Spleen (tissue), 11 donors: ENCODE measurements at regions not wholly inside any gene's neighbourhood (a gene's known extent, or its start where the extent isn't known, plus 50 kb on each side); places are given as distances from the start of the nearest gene placed in this dataset.

Experiments
- DNase-seq: peaks from one replicate; pipeline ENCODE4 v3.0.0-alpha.2; 2020
- H3K27ac ChIP-seq, 8 donors: fragments of 200-600 bp; sonication (generic) in 7 of 8; 1 replicate in 4 of 8; 2 replicates in 4 of 8; pipeline versions ENCODE4 v1.5.0 to v1.8.0; 2016 to 2021; ENCODE audit warnings: inconsistent platforms in 4 of 8, mild to moderate bottlenecking in 4 of 8, moderate library complexity in 1 of 8
- H3K27me3 ChIP-seq, 7 donors: fragments of 200-600 bp; sonication (generic) in 6 of 7; replicated peaks in 1 of 7; 1 replicate in 4 of 7; 2 replicates in 3 of 7; pipeline versions ENCODE4 v1.5.0 to v1.8.0; 2016 to 2021; ENCODE audit warnings: inconsistent platforms in 3 of 7, mild to moderate bottlenecking in 1 of 7
- H3K36me3 ChIP-seq, 6 donors: fragments of 200-600 bp; sonication (generic) in 5 of 6; 1 replicate in 4 of 6; 2 replicates in 2 of 6; pipeline versions ENCODE4 v1.5.0 to v1.8.0; 2016 to 2021; ENCODE audit warnings: inconsistent platforms in 2 of 6
- H3K4me1 ChIP-seq, 6 donors: fragments of 200-600 bp; sonication (generic) in 5 of 6; 1 replicate in 3 of 6; 2 replicates in 3 of 6; pipeline versions ENCODE4 v1.5.0 to v1.8.0; 2016 to 2021; ENCODE audit warnings: inconsistent platforms in 3 of 6
- H3K4me3 ChIP-seq, 8 donors: fragments of 200-600 bp; sonication (generic) in 7 of 8; 1 replicate in 4 of 8; 2 replicates in 4 of 8; pipeline versions ENCODE4 v1.5.0 to v1.8.0; 2016 to 2021; ENCODE audit warnings: inconsistent platforms in 4 of 8, mild to moderate bottlenecking in 4 of 8, moderate library complexity in 2 of 8
- H3K9me3 ChIP-seq, 8 donors: fragments of 200-600 bp; sonication (generic) in 7 of 8; 1 replicate in 4 of 8; 2 replicates in 4 of 8; pipeline versions ENCODE4 v1.5.0 to v1.8.0; 2016 to 2021; ENCODE audit warnings: inconsistent platforms in 4 of 8
- POLR2A ChIP-seq, 3 donors: fragments of 450-650 bp; IDR thresholded peaks; one replicate each; pipeline ENCODE4 v1.5.1; 2017; ENCODE audit warnings: antibody characterized with exemption in 3 of 3, mild to moderate bottlenecking in 1 of 3
- POLR2AphosphoS5 ChIP-seq, 3 donors: sonication (generic); formaldehyde crosslinking; IDR thresholded peaks; one replicate each; pipeline ENCODE4 v1.5.1; 2017; ENCODE audit warnings: antibody characterized with exemption in 3 of 3
- WGBS, 5 donors: extraction: QIAGEN DNeasy Blood & Tissue Kit in 3 of 5; methylation state at CpG; one replicate each; pipeline versions ENCODE4 v1.1.5 to v1.1.7; 2013 to 2018; 5-methylcytosine and 5-hydroxymethylcytosine counted together
- intact Hi-C: fragments of 100-400 bp; cut with DNase I; formaldehyde crosslinking; loops from one replicate; pipeline ENCODE4 v1.15.0; 2023; ENCODE audit warnings: low total_unique reads
- TF ChIP-seq, protein P1 (sequence below), 11 experiments: fragments of 200-600 bp in 7 of 11; fragments of 450-650 bp in 4 of 11; sonication (generic) in 4 of 11; IDR thresholded peaks in 8 of 11; conservative IDR thresholded peaks in 3 of 11; 1 replicate in 7 of 11; 2 replicates in 4 of 11; pipeline versions ENCODE4 v1.4.0 to v1.8.0; 2016 to 2021; ENCODE audit warnings: antibody characterized with exemption in 11 of 11, inconsistent platforms in 4 of 11, mild to moderate bottlenecking in 1 of 11
- donor health status: healthy with polysubstance abuse.
- donor health status: DM: no; HTN: no; CAD: no; lungs with moderate emphysema.
- donor health status: DM: no; HTN: no; CAD: no.
- donor health status: Bipolar disorder and iron deficiency.
- donor health status: healthy.
- donor health status: DM: no; HTN: no; CAD: no.
- donor health status: DM: yes; HTN: yes; CAD: no.

DNA sequence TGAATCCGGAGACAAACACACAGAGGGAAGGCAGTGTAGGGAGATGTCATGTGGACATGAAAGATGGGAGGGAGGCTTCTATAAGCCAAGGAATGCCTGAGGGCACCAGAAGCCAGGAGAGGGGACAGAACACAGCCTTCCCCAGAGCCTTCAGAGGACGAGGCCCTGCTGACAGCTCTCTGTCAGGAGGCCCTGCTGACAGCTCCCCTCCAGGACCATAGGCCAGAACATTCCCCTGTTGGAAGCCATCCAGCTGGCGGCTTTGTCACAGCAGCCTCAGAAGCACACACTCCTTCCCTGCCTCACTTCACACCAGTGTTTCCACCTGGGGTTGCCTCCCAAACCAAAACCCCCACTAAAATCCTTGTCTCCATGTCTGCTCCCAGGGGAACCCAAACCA lies 171.3 kb upstream of the ID2 start:
- DNase-seq: peak; percentile 29
- peaks cover 0 to 8% (median 0%) of the 10 kb centered on the region in 7 donors for H3K27me3 ChIP-seq
- intact Hi-C loops: no loop called here
- no peaks in the 10 kb centered on the region for H3K36me3 ChIP-seq
- no peak overlapping the region for H3K4me3 ChIP-seq
- H3K4me1 ChIP-seq: peaks cover 11 to 50% (median 20%) of the 10 kb centered on the region in 6 donors
- WGBS, 5 donors: 66 to 97% (median 82%) methylated on average over 3 of the region's 3 CpGs
- no peak overlapping the region for H3K27ac ChIP-seq
- TF ChIP-seq POLR2A (IDR thresholded peaks at IDR 0.05) (no peak), POLR2AphosphoS5 (IDR thresholded peaks at IDR 0.05) (no peak)
- TF ChIP-seq, protein P1, sequence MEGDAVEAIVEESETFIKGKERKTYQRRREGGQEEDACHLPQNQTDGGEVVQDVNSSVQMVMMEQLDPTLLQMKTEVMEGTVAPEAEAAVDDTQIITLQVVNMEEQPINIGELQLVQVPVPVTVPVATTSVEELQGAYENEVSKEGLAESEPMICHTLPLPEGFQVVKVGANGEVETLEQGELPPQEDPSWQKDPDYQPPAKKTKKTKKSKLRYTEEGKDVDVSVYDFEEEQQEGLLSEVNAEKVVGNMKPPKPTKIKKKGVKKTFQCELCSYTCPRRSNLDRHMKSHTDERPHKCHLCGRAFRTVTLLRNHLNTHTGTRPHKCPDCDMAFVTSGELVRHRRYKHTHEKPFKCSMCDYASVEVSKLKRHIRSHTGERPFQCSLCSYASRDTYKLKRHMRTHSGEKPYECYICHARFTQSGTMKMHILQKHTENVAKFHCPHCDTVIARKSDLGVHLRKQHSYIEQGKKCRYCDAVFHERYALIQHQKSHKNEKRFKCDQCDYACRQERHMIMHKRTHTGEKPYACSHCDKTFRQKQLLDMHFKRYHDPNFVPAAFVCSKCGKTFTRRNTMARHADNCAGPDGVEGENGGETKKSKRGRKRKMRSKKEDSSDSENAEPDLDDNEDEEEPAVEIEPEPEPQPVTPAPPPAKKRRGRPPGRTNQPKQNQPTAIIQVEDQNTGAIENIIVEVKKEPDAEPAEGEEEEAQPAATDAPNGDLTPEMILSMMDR (IDR thresholded peaks at IDR 0.05 in 8 of 11, conservative IDR thresholded peaks at IDR 0.05 in 3 of 11): no peak
- H3K9me3 ChIP-seq: peaks cover 0 to 36% (median 16%) of the 10 kb centered on the region in 8 donors

DNA sequence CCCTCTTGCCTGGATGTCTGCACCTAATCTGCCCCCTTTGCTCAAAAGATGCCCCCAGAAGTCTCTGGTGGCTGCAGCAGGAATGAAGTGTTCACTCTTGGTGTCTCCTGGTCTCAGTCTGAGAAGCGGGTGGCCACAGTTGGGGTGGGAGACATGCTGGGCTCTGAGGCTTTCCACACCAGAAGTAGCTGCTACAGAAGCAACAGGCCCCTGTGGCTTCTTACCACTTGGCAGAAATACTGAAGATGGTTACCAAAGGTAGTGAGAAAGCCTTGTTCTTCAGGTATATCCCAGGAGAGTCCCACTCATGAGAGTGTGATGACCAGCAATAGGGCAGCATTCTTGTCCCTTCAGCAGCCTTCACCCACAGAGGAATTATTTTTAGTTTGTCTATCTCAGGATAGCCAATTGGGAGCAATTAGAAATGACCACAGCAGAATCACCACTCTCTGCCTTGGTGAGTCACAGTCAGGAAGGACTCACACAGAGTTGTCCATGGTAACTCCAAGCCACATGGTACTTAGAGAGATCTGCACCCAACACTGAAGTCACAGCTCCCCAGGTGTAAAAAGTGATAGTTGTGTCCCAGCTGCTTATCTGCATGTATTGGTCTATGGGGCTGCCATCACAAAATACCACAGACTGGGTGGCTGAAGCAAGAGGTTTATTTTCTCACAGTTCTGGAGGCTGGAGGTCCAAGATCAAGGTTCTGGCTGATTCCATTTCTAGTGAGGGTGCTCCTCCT lies 169.8 kb upstream of the ID2 start:
- H3K27ac ChIP-seq: peak overlapping the region in 4 of 8 donors; percentile 18 to 58 (median 45)
- peaks cover 0 to 8% (median 0%) of the 10 kb centered on the region in 7 donors for H3K27me3 ChIP-seq
- intact Hi-C loops: no loop called here
- H3K4me1 ChIP-seq: peaks cover 19 to 65% (median 33%) of the 10 kb centered on the region in 6 donors
- H3K9me3 ChIP-seq: peaks cover 0 to 28% (median 12%) of the 10 kb centered on the region in 8 donors
- 83 to 100% (median 88%) methylated on average over 1 of the region's 1 CpG; no CpG with 5 or more reads in 1 of the 5 donors for WGBS, 5 donors
- no peak overlapping the region for H3K4me3 ChIP-seq
- TF ChIP-seq POLR2A (IDR thresholded peaks at IDR 0.05): no peak
- TF ChIP-seq, protein P1 (IDR thresholded peaks at IDR 0.05 in 8 of 11, conservative IDR thresholded peaks at IDR 0.05 in 3 of 11): no peak
- TF ChIP-seq POLR2AphosphoS5 (IDR thresholded peaks at IDR 0.05): no peak
- DNase-seq: peak; percentile 46
- H3K36me3 ChIP-seq: no peaks in the 10 kb centered on the region

DNA sequence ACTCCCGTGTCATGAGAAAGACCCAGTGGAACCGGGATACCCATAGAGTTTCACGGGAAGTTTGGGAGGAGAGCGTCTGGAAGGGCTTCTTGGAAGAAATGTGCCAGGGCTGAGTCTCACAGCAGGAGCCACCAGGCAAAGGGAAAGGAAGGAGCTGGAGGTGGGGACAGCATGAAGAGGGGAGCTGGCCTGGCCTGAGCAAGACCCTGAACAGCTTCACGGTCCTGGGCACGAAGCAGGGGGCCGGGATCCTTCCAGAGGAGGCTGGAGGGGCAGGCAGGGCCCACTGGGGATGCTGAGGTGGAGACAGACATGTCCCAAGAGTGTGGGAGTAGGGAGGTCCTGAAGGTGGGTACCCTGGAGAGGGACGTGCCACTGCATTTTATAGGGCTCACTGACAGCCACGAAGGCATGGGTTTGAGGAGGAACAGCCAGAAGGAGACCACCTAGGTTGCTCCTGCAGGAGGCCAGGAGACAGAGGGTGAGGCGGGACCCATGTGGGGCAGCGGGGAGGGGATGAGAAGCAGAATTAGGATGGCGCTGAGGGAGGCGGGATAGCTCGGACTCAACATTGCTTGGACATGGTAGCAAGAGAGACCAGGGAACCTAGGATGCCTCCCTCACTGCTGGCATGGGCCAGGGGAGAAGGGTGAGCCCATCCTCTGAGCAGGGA lies 168.1 kb upstream of the ID2 start:
- TF ChIP-seq POLR2AphosphoS5 (IDR thresholded peaks at IDR 0.05) (no peak), POLR2A (IDR thresholded peaks at IDR 0.05) (no peak)
- TF ChIP-seq, protein P1 (IDR thresholded peaks at IDR 0.05 in 8 of 11, conservative IDR thresholded peaks at IDR 0.05 in 3 of 11): no peak
- 96 to 99% (median 97%) methylated on average over 14 of the region's 14 CpGs for WGBS, 5 donors
- peak; percentile 65 for DNase-seq
- H3K27me3 ChIP-seq: peaks cover 0 to 8% (median 0%) of the 10 kb centered on the region in 7 donors
- H3K9me3 ChIP-seq: peaks cover 0 to 21% (median 12%) of the 10 kb centered on the region in 8 donors
- H3K36me3 ChIP-seq: no peaks in the 10 kb centered on the region
- H3K4me1 ChIP-seq: peaks cover 19 to 82% (median 34%) of the 10 kb centered on the region in 6 donors
- intact Hi-C loops: no loop called here
- H3K4me3 ChIP-seq: no peak overlapping the region
- H3K27ac ChIP-seq: peak overlapping the region in 3 of 8 donors; percentile 76 to 87 (median 83)

DNA sequence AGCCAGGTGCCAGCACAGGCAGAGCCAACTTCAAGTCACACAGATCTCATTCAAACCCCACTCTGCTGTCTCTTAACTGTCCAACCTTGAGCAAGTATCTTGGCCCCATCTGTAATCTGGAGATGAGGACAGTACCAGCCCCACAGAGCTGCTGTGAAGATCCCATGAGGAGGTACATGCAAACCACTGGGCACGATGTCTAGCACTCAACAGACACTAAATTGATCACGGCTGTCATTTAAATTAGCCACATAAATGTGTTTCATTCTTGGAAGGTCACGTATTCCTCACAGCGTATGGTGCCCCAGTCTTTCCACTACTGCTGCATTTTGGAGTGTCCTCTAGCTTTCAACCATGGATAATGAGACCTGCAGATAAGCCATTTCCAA lies 167.6 kb upstream of the ID2 start:
- peaks cover 19 to 87% (median 36%) of the 10 kb centered on the region in 6 donors for H3K4me1 ChIP-seq
- TF ChIP-seq POLR2A (IDR thresholded peaks at IDR 0.05): no peak
- TF ChIP-seq, protein P1 (IDR thresholded peaks at IDR 0.05 in 8 of 11, conservative IDR thresholded peaks at IDR 0.05 in 3 of 11): no peak
- H3K27me3 ChIP-seq: peaks cover 0 to 8% (median 0%) of the 10 kb centered on the region in 7 donors
- H3K36me3 ChIP-seq: no peaks in the 10 kb centered on the region
- DNase-seq: no peak
- H3K4me3 ChIP-seq: no peak overlapping the region
- H3K27ac ChIP-seq: peak overlapping the region in 6 of 8 donors; percentile 54 to 87 (median 79)
- peaks cover 0 to 21% (median 12%) of the 10 kb centered on the region in 8 donors for H3K9me3 ChIP-seq
- intact Hi-C loops: no loop called here
- WGBS, 5 donors: 83 to 93% (median 88%) methylated on average over 4 of the region's 4 CpGs
